ENCODE measurements at regions not wholly inside any gene's neighbourhood (a gene's known extent, or its start where the extent isn't known, plus 50 kb on each side); places are given as distances from the start of the nearest gene placed in this dataset.
"Not testable (repeated sequence)": the region's sequence is repeated elsewhere in the genome, so short reads cannot be mapped to it uniquely, and the experiment has no call there.

- no peak overlapping the region for H3K4me3 ChIP-seq (IDR thresholded peaks at IDR 0.05; ENCODE audit: insufficient read depth, low read depth, low read length)
- H3K36me3 ChIP-seq (ENCODE audit: insufficient read depth) = no peaks in the 10 kb centered on the region
- no peaks in the 10 kb centered on the region for H4K20me1 ChIP-seq (ENCODE audit: insufficient read depth)
- no peaks in the 10 kb centered on the region for H3K27me3 ChIP-seq (ENCODE audit: insufficient read depth, low read depth)
- no peak overlapping the region for H3K9ac ChIP-seq
- no peaks in the 10 kb centered on the region for H3K79me2 ChIP-seq (ENCODE audit: insufficient read depth, low read depth)
- H3K4me2 ChIP-seq = no peak overlapping the region
- no peak overlapping the region for H2AFZ ChIP-seq (ENCODE audit: low read depth)
- TF ChIP-seq, protein P1, sequence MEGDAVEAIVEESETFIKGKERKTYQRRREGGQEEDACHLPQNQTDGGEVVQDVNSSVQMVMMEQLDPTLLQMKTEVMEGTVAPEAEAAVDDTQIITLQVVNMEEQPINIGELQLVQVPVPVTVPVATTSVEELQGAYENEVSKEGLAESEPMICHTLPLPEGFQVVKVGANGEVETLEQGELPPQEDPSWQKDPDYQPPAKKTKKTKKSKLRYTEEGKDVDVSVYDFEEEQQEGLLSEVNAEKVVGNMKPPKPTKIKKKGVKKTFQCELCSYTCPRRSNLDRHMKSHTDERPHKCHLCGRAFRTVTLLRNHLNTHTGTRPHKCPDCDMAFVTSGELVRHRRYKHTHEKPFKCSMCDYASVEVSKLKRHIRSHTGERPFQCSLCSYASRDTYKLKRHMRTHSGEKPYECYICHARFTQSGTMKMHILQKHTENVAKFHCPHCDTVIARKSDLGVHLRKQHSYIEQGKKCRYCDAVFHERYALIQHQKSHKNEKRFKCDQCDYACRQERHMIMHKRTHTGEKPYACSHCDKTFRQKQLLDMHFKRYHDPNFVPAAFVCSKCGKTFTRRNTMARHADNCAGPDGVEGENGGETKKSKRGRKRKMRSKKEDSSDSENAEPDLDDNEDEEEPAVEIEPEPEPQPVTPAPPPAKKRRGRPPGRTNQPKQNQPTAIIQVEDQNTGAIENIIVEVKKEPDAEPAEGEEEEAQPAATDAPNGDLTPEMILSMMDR (conservative IDR thresholded peaks at IDR 0.05; ENCODE audit: low read depth, low read length) = no peak
- no peaks in the 10 kb centered on the region for H3K4me1 ChIP-seq (ENCODE audit: low read depth, poor library complexity, severe bottlenecking)
- H3K27ac ChIP-seq = no peak overlapping the region
Measured at GRCh38 chr9:79430619-79431018, 141.1 kb upstream of the TLE4 start.

DNA sequence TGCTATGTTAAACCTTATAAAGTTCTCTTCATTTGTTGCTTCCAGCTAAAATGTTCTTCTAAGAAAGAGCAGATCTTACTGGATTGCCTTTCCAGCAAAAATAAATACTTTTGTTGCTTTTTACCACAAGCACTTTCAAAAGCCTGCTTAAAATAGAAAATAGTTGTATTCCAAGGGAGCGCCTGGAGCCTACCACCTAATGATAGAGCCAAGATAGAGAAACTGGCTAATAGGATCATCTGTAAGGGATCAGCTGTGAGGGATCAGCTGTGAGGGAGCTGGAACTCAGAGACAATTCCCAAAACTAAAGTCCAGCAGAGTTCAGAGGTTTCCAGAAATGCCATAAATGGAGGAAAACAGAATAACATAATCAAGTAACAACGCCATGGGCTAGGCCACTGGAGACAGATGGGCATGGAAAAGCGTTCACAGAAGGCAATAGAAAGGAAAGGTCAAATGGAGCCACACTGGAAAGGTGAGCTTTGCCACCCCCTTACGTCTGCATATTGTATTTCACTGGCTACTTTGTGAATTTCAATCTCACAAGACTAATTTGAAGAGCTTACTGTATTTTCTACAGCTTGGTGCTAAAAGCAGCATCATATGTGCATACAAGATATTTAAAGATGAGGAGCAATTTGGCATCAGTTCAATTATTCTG lies 140.6 kb upstream of the TLE4 start:
- Histone ChIP-seq H3K4me1 (ENCODE audit: low read depth, poor library complexity, severe bottlenecking) (no peaks in the 10 kb centered on the region), H3K79me2 (ENCODE audit: insufficient read depth, low read depth) (no peaks in the 10 kb centered on the region), H4K20me1 (ENCODE audit: insufficient read depth) (no peaks in the 10 kb centered on the region), H2AFZ (ENCODE audit: low read depth) (no peak overlapping the region), H3K27me3 (ENCODE audit: insufficient read depth, low read depth) (no peaks in the 10 kb centered on the region), H3K9ac (no peak overlapping the region), H3K27ac (no peak overlapping the region), H3K4me2 (no peak overlapping the region), H3K36me3 (ENCODE audit: insufficient read depth) (no peaks in the 10 kb centered on the region), H3K4me3 (IDR thresholded peaks at IDR 0.05; ENCODE audit: insufficient read depth, low read depth, low read length) (no peak overlapping the region)
- TF ChIP-seq, protein P1 (conservative IDR thresholded peaks at IDR 0.05; ENCODE audit: low read depth, low read length) = no peak

- Histone ChIP-seq H3K27ac (no peak overlapping the region), H3K36me3 (ENCODE audit: insufficient read depth) (no peaks in the 10 kb centered on the region), H3K9ac (no peak overlapping the region), H3K4me3 (IDR thresholded peaks at IDR 0.05; ENCODE audit: insufficient read depth, low read depth, low read length) (no peak overlapping the region), H3K4me1 (ENCODE audit: low read depth, poor library complexity, severe bottlenecking) (no peaks in the 10 kb centered on the region), H3K4me2 (no peak overlapping the region), H4K20me1 (ENCODE audit: insufficient read depth) (no peaks in the 10 kb centered on the region), H3K79me2 (ENCODE audit: insufficient read depth, low read depth) (no peaks in the 10 kb centered on the region), H2AFZ (ENCODE audit: low read depth) (no peak overlapping the region), H3K27me3 (ENCODE audit: insufficient read depth, low read depth) (no peaks in the 10 kb centered on the region)
- TF ChIP-seq, protein P1 (conservative IDR thresholded peaks at IDR 0.05; ENCODE audit: low read depth, low read length) = no peak
Measured at GRCh38 chr9:79432485-79432884, 139.3 kb upstream of the TLE4 start.

- H3K9ac ChIP-seq = no peak overlapping the region
- no peak overlapping the region for H3K4me3 ChIP-seq (IDR thresholded peaks at IDR 0.05; ENCODE audit: insufficient read depth, low read depth, low read length)
- TF ChIP-seq, protein P1 (conservative IDR thresholded peaks at IDR 0.05; ENCODE audit: low read depth, low read length) = no peak
- no peak overlapping the region for H2AFZ ChIP-seq (ENCODE audit: low read depth)
- no peaks in the 10 kb centered on the region for H3K4me1 ChIP-seq (ENCODE audit: low read depth, poor library complexity, severe bottlenecking)
- no peaks in the 10 kb centered on the region for H4K20me1 ChIP-seq (ENCODE audit: insufficient read depth)
- H3K4me2 ChIP-seq = no peak overlapping the region
- H3K79me2 ChIP-seq (ENCODE audit: insufficient read depth, low read depth) = no peaks in the 10 kb centered on the region
- no peak overlapping the region for H3K27ac ChIP-seq
- H3K36me3 ChIP-seq (ENCODE audit: insufficient read depth) = no peaks in the 10 kb centered on the region
- H3K27me3 ChIP-seq (ENCODE audit: insufficient read depth, low read depth) = no peaks in the 10 kb centered on the region
Measured at GRCh38 chr9:79433703-79434102, 138.1 kb upstream of the TLE4 start.

DNA sequence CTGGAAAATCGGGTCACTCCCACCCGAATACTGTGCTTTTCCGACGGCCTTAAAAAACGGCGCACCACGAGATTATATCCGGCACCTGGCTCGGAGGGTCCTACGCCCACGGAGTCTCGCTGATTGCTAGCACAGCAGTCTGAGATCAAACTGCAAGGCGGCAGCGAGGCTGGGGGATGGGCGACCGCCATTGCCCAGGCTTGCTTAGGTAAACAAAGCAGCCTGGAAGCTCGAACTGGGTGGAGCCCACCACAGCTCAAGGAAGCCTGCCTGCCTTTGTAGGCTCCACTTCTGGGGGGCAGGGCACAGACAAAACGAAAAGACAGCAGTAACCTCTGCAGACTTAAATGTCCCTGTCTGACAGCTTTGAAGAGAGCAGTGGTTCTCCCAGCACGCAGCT lies 132.5 kb upstream of the TLE4 start:
- not testable (repeated sequence) for H4K20me1 ChIP-seq (ENCODE audit: insufficient read depth); H3K79me2 ChIP-seq (ENCODE audit: insufficient read depth, low read depth); H3K27me3 ChIP-seq (ENCODE audit: insufficient read depth, low read depth); H3K27ac ChIP-seq; H3K4me1 ChIP-seq (ENCODE audit: low read depth, poor library complexity, severe bottlenecking); H3K36me3 ChIP-seq (ENCODE audit: insufficient read depth); H3K4me2 ChIP-seq; H3K4me3 ChIP-seq (IDR thresholded peaks at IDR 0.05; ENCODE audit: insufficient read depth, low read depth, low read length); H2AFZ ChIP-seq (ENCODE audit: low read depth); H3K9ac ChIP-seq

Data from KMS-11 (cell line).